Right ventricle myocardium inferior (tissue), 1 donor: ENCODE measurements at regions not wholly inside any gene's neighbourhood (a gene's known extent, or its start where the extent isn't known, plus 50 kb on each side); places are given as distances from the start of the nearest gene placed in this dataset.
"Not testable (repeated sequence)": the region's sequence is repeated elsewhere in the genome, so short reads cannot be mapped to it uniquely, and the experiment has no call there.

Source experiments
- ATAC-seq: fragments of 200-7000 bp; cut with Tn5 transposase; one replicate; pipeline ENCODE4 v1.9.1; 2020; ENCODE audit warnings: mild to moderate bottlenecking, moderate library complexity
- DNase-seq: peaks from one replicate; pipeline ENCODE4 v3.0.0; 2021; ENCODE audit errors: missing footprints
- intact Hi-C: fragments of 100-400 bp; cut with DNase I; formaldehyde crosslinking; loops from one replicate; pipeline ENCODE4 v1.11.0; 2022
- donor health status: DM: no; HTN: yes; CAD: no; lungs with severe emphysema.

- DNase-seq (no peak), ATAC-seq (no peak)
- intact Hi-C loops = no loop called here
These were observed 134.6 kb downstream of the TENT5C start for GRCh38 chr1:117740496-117740895.

- DNase-seq, ATAC-seq, intact Hi-C loops: not testable (repeated sequence)
These were observed 140.7 kb downstream of the TENT5C start for GRCh38 chr1:117746565-117746964.

- intact Hi-C loops = no loop called here
- DNase-seq (no peak), ATAC-seq (no peak)
These were observed 141.8 kb downstream of the TENT5C start for GRCh38 chr1:117747605-117748004.

GRCh38 chr1:117751321-117751720 lies 145.5 kb downstream of the TENT5C start:
- intact Hi-C loops = loop anchor here (5.0 kb wide), 3 partner anchors 79 to 144 kb away; partner anchors contain the start of gene TENT5C
- no peak for DNase-seq
- ATAC-seq = no peak

- intact Hi-C loops = loop anchor here (5.0 kb wide), 3 partner anchors 80 to 145 kb away; partner anchors contain the start of gene TENT5C
- DNase-seq (no peak), ATAC-seq (no peak)
These were observed 146.8 kb downstream of the TENT5C start for GRCh38 chr1:117752661-117753060.

GRCh38 chr1:117753232-117753631 lies 147.4 kb downstream of the TENT5C start:
- intact Hi-C loops = loop anchor here (5.0 kb wide), 3 partner anchors 81 to 146 kb away; partner anchors contain the start of gene TENT5C
- ATAC-seq = no peak
- DNase-seq = no peak

- ATAC-seq (no peak), DNase-seq (no peak)
- intact Hi-C loops = loop anchor here (1.0 to 5.0 kb wide), 5 partner anchors 81 to 241 kb away; partner anchors contain the start of gene TENT5C
These were observed 147.8 kb downstream of the TENT5C start for GRCh38 chr1:117753652-117754051.

- ATAC-seq (no peak), DNase-seq (peak; percentile 60)
- intact Hi-C loops = loop anchor here (1.0 to 5.0 kb wide), 5 partner anchors 82 to 242 kb away; partner anchors contain the start of gene TENT5C
These were observed 148.5 kb downstream of the TENT5C start for GRCh38 chr1:117754061-117754969.

GRCh38 chr1:117757668-117758067 lies 151.8 kb downstream of the TENT5C start:
- intact Hi-C loops = no loop called here
- no peak for DNase-seq
- no peak for ATAC-seq

- DNase-seq (peak; percentile 71), ATAC-seq (peak; percentile 94)
These were observed 152.8 kb downstream of the TENT5C start for GRCh38 chr1:117758444-117759316.

GRCh38 chr1:117759535-117759934 lies 153.7 kb downstream of the TENT5C start:
- ATAC-seq (no peak), DNase-seq (no peak)
- intact Hi-C loops = no loop called here

More at GRCh38 chr1:117758444-117759316, 152.8 kb downstream of the TENT5C start:
- intact Hi-C loops = no loop called here

- intact Hi-C loops = no loop called here
- no peak for ATAC-seq
- DNase-seq = no peak
These were observed 154.2 kb downstream of the TENT5C start for GRCh38 chr1:117760069-117760468.

- intact Hi-C loops = no loop called here
- no peak for DNase-seq
- no peak for ATAC-seq
These were observed 154.6 kb downstream of the TENT5C start for GRCh38 chr1:117760485-117760884.

- intact Hi-C loops, DNase-seq, ATAC-seq: not testable (repeated sequence)
These were observed 161.7 kb downstream of the GDAP2 start for GRCh38 chr1:117767756-117768155.

GRCh38 chr1:117770981-117771531 lies 158.4 kb downstream of the GDAP2 start:
- ATAC-seq (no peak), DNase-seq (no peak)
- intact Hi-C loops = no loop called here

GRCh38 chr1:117779364-117779763 lies 150.1 kb downstream of the GDAP2 start:
- intact Hi-C loops = no loop called here
- ATAC-seq = no peak
- DNase-seq = no peak

GRCh38 chr1:117780687-117781475 lies 148.5 kb downstream of the GDAP2 start:
- intact Hi-C loops = no loop called here
- no peak for DNase-seq
- no peak for ATAC-seq

GRCh38 chr1:117782056-117782455 lies 147.4 kb downstream of the GDAP2 start:
- DNase-seq (no peak), ATAC-seq (peak; percentile 63)
- intact Hi-C loops = no loop called here
